SK-N-SH treated with all-trans-retinoic acid at 6 μM for 48 hours (cell line): ENCODE measurements at regions not wholly inside any gene's neighbourhood (a gene's known extent, or its start where the extent isn't known, plus 50 kb on each side); places are given as distances from the start of the nearest gene placed in this dataset.

Experiments used
- ARNTL ChIP-seq: fragments of 450-650 bp; formaldehyde crosslinking; IDR thresholded peaks from 2 replicates; pipeline ENCODE4 v1.5.0; 2020; ENCODE audit warnings: low read depth, mild to moderate bottlenecking, moderate library complexity, borderline replicate concordance
- PPARA ChIP-seq: fragments of 250-450 bp; sonication (Bioruptor Pico); IDR thresholded peaks from 2 replicates; pipeline ENCODE4 v1.5.0; 2020; ENCODE audit warnings: mild to moderate bottlenecking, borderline replicate concordance
- RARB ChIP-seq: fragments of 250-450 bp; sonication (Bioruptor Pico); IDR thresholded peaks from 2 replicates; pipeline ENCODE4 v1.8.0; 2021; ENCODE audit warnings: mild to moderate bottlenecking, moderate library complexity
- SNAI2 ChIP-seq: fragments of 250-450 bp; sonication (Bioruptor Pico); IDR thresholded peaks from 2 replicates; pipeline ENCODE4 v1.5.0; 2020; ENCODE audit warnings: mild to moderate bottlenecking, moderate library complexity
- TCF4 ChIP-seq: fragments of 250-450 bp; sonication (Bioruptor Pico); IDR thresholded peaks from 2 replicates; pipeline ENCODE4 v1.8.0; 2021; ENCODE audit warnings: mild to moderate bottlenecking, moderate library complexity, borderline replicate concordance
- TOX ChIP-seq: fragments of 250-450 bp; sonication (Bioruptor Pico); IDR thresholded peaks from 2 replicates; pipeline ENCODE4 v1.8.0; 2021; ENCODE audit warnings: mild to moderate bottlenecking, moderate library complexity, borderline replicate concordance
- ZFP30 ChIP-seq: fragments of 450-650 bp; formaldehyde crosslinking; IDR thresholded peaks from 2 replicates; pipeline ENCODE4 v1.5.0; 2022; ENCODE audit warnings: mild to moderate bottlenecking, moderate library complexity
- ZNF565 ChIP-seq: fragments of 450-650 bp; formaldehyde crosslinking; conservative IDR thresholded peaks from 2 replicates; pipeline ENCODE4 v1.5.0; 2020; ENCODE audit warnings: low read depth, mild to moderate bottlenecking, moderate library complexity
- TF ChIP-seq, protein P1 (sequence below): fragments of 250-450 bp; sonication (Bioruptor Pico); IDR thresholded peaks from 2 replicates; pipeline ENCODE4 v1.8.0; 2020; ENCODE audit warnings: mild to moderate bottlenecking, moderate library complexity, borderline replicate concordance
- TF ChIP-seq, protein P2 (sequence below): fragments of 250-450 bp; sonication (Bioruptor Pico); IDR thresholded peaks from 2 replicates; pipeline ENCODE4 v1.5.0; 2020; ENCODE audit warnings: mild to moderate bottlenecking, moderate library complexity

DNA sequence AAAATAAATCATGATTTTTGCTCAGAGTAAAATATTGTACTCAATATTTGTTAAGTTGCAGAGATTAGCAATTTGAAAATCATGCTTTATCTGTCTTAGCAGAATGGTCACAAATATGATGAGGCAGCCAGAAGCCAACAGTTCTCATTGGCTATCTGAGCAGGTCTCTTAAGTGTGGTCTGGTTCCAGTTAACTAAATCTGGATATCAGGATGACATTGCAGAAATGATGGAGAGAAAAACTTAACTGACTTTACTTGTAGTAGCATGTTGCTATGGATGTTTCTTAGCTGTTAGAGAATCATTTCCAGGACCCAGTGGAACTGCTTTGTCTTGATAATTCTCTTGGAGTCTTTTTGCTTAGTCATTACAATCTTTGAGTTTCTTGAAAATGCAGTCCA is 1070.3 kb downstream of the JRKL start:
- TF ChIP-seq, protein P1, sequence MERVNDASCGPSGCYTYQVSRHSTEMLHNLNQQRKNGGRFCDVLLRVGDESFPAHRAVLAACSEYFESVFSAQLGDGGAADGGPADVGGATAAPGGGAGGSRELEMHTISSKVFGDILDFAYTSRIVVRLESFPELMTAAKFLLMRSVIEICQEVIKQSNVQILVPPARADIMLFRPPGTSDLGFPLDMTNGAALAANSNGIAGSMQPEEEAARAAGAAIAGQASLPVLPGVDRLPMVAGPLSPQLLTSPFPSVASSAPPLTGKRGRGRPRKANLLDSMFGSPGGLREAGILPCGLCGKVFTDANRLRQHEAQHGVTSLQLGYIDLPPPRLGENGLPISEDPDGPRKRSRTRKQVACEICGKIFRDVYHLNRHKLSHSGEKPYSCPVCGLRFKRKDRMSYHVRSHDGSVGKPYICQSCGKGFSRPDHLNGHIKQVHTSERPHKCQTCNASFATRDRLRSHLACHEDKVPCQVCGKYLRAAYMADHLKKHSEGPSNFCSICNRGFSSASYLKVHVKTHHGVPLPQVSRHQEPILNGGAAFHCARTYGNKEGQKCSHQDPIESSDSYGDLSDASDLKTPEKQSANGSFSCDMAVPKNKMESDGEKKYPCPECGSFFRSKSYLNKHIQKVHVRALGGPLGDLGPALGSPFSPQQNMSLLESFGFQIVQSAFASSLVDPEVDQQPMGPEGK (CRISPR knock-in tag): no peak
- peak; percentile 41; the same call in 1 of the 2 replicates for TF ChIP-seq TCF4 (CRISPR knock-in tag)
- TF ChIP-seq ZNF565 (CRISPR knock-in tag): no peak
- TF ChIP-seq ZFP30 (CRISPR knock-in tag): no peak
- TF ChIP-seq SNAI2 (CRISPR knock-in tag): no peak
- TF ChIP-seq RARB: no peak
- no peak for TF ChIP-seq PPARA (CRISPR knock-in tag)
- TF ChIP-seq ARNTL (CRISPR knock-in tag): no peak
- TF ChIP-seq, protein P2, sequence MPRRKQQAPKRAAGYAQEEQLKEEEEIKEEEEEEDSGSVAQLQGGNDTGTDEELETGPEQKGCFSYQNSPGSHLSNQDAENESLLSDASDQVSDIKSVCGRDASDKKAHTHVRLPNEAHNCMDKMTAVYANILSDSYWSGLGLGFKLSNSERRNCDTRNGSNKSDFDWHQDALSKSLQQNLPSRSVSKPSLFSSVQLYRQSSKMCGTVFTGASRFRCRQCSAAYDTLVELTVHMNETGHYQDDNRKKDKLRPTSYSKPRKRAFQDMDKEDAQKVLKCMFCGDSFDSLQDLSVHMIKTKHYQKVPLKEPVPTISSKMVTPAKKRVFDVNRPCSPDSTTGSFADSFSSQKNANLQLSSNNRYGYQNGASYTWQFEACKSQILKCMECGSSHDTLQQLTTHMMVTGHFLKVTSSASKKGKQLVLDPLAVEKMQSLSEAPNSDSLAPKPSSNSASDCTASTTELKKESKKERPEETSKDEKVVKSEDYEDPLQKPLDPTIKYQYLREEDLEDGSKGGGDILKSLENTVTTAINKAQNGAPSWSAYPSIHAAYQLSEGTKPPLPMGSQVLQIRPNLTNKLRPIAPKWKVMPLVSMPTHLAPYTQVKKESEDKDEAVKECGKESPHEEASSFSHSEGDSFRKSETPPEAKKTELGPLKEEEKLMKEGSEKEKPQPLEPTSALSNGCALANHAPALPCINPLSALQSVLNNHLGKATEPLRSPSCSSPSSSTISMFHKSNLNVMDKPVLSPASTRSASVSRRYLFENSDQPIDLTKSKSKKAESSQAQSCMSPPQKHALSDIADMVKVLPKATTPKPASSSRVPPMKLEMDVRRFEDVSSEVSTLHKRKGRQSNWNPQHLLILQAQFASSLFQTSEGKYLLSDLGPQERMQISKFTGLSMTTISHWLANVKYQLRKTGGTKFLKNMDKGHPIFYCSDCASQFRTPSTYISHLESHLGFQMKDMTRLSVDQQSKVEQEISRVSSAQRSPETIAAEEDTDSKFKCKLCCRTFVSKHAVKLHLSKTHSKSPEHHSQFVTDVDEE (CRISPR knock-in tag): no peak
- TF ChIP-seq TOX: no peak
